Mesenchymal stem cell (in vitro differentiated cells and primary cell): ENCODE measurements at regions not wholly inside any gene's neighbourhood (a gene's known extent, or its start where the extent isn't known, plus 50 kb on each side); places are given as distances from the start of the nearest gene placed in this dataset.

Experiments
- DNase-seq: peaks from one replicate; pipeline ENCODE4 v3.0.0-alpha.2; 2013
- H2AFZ ChIP-seq: one replicate; pipeline ENCODE4 v1.6.1; 2013; ENCODE audit warnings: low read depth, mild to moderate bottlenecking, control low read depth, inconsistent platforms, low read length, moderate library complexity
- H2AK5ac ChIP-seq: 2 replicates; pipeline ENCODE4 v1.6.1; 2013; ENCODE audit warnings: low read length, moderate library complexity, mild to moderate bottlenecking, inconsistent platforms; ENCODE audit not compliant: severe bottlenecking
- H2BK120ac ChIP-seq: one replicate; pipeline ENCODE4 v1.6.1; 2013; ENCODE audit warnings: low read depth, mild to moderate bottlenecking, inconsistent platforms, low read length, moderate library complexity
- H2BK12ac ChIP-seq, 2 experiments: one replicate each; pipeline ENCODE4 v1.6.1; 2013; ENCODE audit warnings: inconsistent platforms in 2 of 2, low read length in 2 of 2, mild to moderate bottlenecking in 2 of 2, moderate library complexity in 2 of 2, control low read depth in 1 of 2
- H2BK15ac ChIP-seq: one replicate; pipeline ENCODE4 v1.6.1; 2013; ENCODE audit warnings: mild to moderate bottlenecking, low read depth, inconsistent platforms; ENCODE audit not compliant: poor library complexity, severe bottlenecking
- H2BK5ac ChIP-seq: 2 replicates; pipeline ENCODE4 v1.6.1; 2013; ENCODE audit warnings: low read depth, mild to moderate bottlenecking, low read length, control low read depth, inconsistent platforms; ENCODE audit not compliant: poor library complexity, severe bottlenecking
- H3K14ac ChIP-seq, 2 experiments: one replicate each; pipeline ENCODE4 v1.6.1; 2013; ENCODE audit warnings: inconsistent platforms in 2 of 2, low read length in 2 of 2, control low read depth in 1 of 2, mild to moderate bottlenecking in 1 of 2, moderate library complexity in 1 of 2
- H3K18ac ChIP-seq, 2 experiments: one replicate each; pipeline ENCODE4 v1.6.1; 2013; ENCODE audit warnings: inconsistent platforms in 2 of 2, low read length in 2 of 2, control low read depth in 1 of 2, low read depth in 1 of 2, mild to moderate bottlenecking in 1 of 2
- H3K23ac ChIP-seq, 2 experiments: one replicate each; pipeline ENCODE4 v1.6.1; 2013; ENCODE audit warnings: inconsistent platforms in 2 of 2, low read length in 2 of 2, mild to moderate bottlenecking in 2 of 2, moderate library complexity in 2 of 2, control low read depth in 1 of 2
- H3K27ac ChIP-seq: 2 replicates; pipeline ENCODE4 v1.5.1; 2013; ENCODE audit warnings: mild to moderate bottlenecking, moderate library complexity, low read length, control low read depth, inconsistent platforms; ENCODE audit not compliant: poor library complexity, severe bottlenecking
- H3K27me3 ChIP-seq, 2 experiments: 2 replicates each; pipeline versions ENCODE4 v1.6.1 to v1.7.0; 2013; ENCODE audit warnings: low read length in 2 of 2, mild to moderate bottlenecking in 2 of 2, moderate library complexity in 2 of 2, control low read depth in 1 of 2, inconsistent platforms in 1 of 2; ENCODE audit not compliant: control insufficient read depth in 1 of 2, insufficient read depth in 1 of 2
- H3K36me3 ChIP-seq, 2 experiments: 2 replicates each; pipeline versions ENCODE4 v1.6.1 to v1.7.0; 2013; ENCODE audit warnings: low read length in 2 of 2, control low read depth in 1 of 2, inconsistent platforms in 1 of 2, low read depth in 1 of 2, mild to moderate bottlenecking in 1 of 2; ENCODE audit not compliant: insufficient read depth in 2 of 2, control insufficient read depth in 1 of 2
- H3K4ac ChIP-seq, 2 experiments: one replicate each; pipeline ENCODE4 v1.6.1; 2013; ENCODE audit warnings: inconsistent platforms in 2 of 2, low read length in 2 of 2, mild to moderate bottlenecking in 2 of 2, moderate library complexity in 2 of 2, control low read depth in 1 of 2, low read depth in 1 of 2
- H3K4me1 ChIP-seq: 2 replicates; pipeline ENCODE4 v1.6.1; 2013; ENCODE audit warnings: low read depth, low read length, control low read depth; ENCODE audit not compliant: control insufficient read depth, insufficient read depth
- H3K4me2 ChIP-seq: 2 replicates; pipeline ENCODE4 v1.6.1; 2013; ENCODE audit warnings: low read length, mild to moderate bottlenecking, inconsistent platforms; ENCODE audit not compliant: poor library complexity, severe bottlenecking
- H3K4me3 ChIP-seq, 2 experiments: 2 replicates each; pipeline versions ENCODE4 v1.5.1 to v1.7.0; 2013; ENCODE audit warnings: low read length in 2 of 2, mild to moderate bottlenecking in 2 of 2, control low read depth in 1 of 2, low read depth in 1 of 2; ENCODE audit not compliant: insufficient read depth in 1 of 2
- H3K79me1 ChIP-seq: replicated peaks from 2 replicates; pipeline ENCODE4 v1.6.1; 2013; ENCODE audit warnings: mild to moderate bottlenecking, control low read depth, low read length, inconsistent platforms; ENCODE audit not compliant: poor library complexity, severe bottlenecking
- H3K9ac ChIP-seq: 2 replicates; pipeline ENCODE4 v1.7.0; 2013; ENCODE audit warnings: mild to moderate bottlenecking, low read length, moderate library complexity
- H3K9me3 ChIP-seq: 2 replicates; pipeline ENCODE4 v1.7.0; 2013; ENCODE audit warnings: mild to moderate bottlenecking, low read length; ENCODE audit not compliant: control insufficient read depth
- H4K8ac ChIP-seq: one replicate; pipeline ENCODE4 v1.6.1; 2013; ENCODE audit warnings: inconsistent platforms, mild to moderate bottlenecking, low read length, moderate library complexity
- H4K91ac ChIP-seq: one replicate; pipeline ENCODE4 v1.6.1; 2013; ENCODE audit warnings: mild to moderate bottlenecking, low read length, inconsistent platforms
- WGBS: methylation state at CpG from one replicate; pipeline ENCODE4 v1.1.7; 2013; ENCODE audit warnings: mixed read lengths; 5-methylcytosine and 5-hydroxymethylcytosine counted together

- Histone ChIP-seq H3K18ac (no peak overlapping the region), H4K8ac (no peak overlapping the region), H3K23ac (no peak overlapping the region), H2AK5ac (no peak overlapping the region), H2BK12ac (no peak overlapping the region), H3K4me2 (peak overlapping the region; percentile 99), H3K36me3 (no peaks in the 10 kb centered on the region), H2BK120ac (no peak overlapping the region), H3K27ac (no peak overlapping the region), H3K79me1 (no peaks in the 10 kb centered on the region), H3K9ac (peak overlapping the region; percentile 78), H3K4me1 (peaks cover 26% of the 10 kb centered on the region), H3K9me3 (no peaks in the 10 kb centered on the region), H3K27me3 (peaks cover 15 to 56% of the 10 kb centered on the region in 2 experiments), H2BK5ac (no peak overlapping the region), H2BK15ac (no peak overlapping the region), H3K4me3 (peak overlapping the region; percentile 64 to 85), H3K4ac (no peak overlapping the region), H3K14ac (no peak overlapping the region), H2AFZ (peak overlapping the region; percentile 72), H4K91ac (no peak overlapping the region)
- WGBS: 5% methylated on average over 27 of the region's 29 CpGs
- no peak for DNase-seq
Observed at GRCh38 chr18:5627776-5628511, 84.1 kb upstream of the EPB41L3 start.

GRCh38 chr18:5626130-5626880 lies 82.5 kb upstream of the EPB41L3 start:
- Histone ChIP-seq H3K27me3 (peaks cover 7 to 43% of the 10 kb centered on the region in 2 experiments), H3K23ac (no peak overlapping the region), H2BK15ac (no peak overlapping the region), H3K4me3 (no peak overlapping the region), H3K4ac (no peak overlapping the region), H3K18ac (no peak overlapping the region), H4K91ac (no peak overlapping the region), H2BK12ac (no peak overlapping the region), H3K27ac (no peak overlapping the region), H2AFZ (no peak overlapping the region), H3K9me3 (no peaks in the 10 kb centered on the region), H3K36me3 (no peaks in the 10 kb centered on the region), H2BK120ac (no peak overlapping the region), H2BK5ac (no peak overlapping the region), H3K4me1 (peaks cover 26% of the 10 kb centered on the region), H3K9ac (no peak overlapping the region), H4K8ac (no peak overlapping the region), H2AK5ac (no peak overlapping the region), H3K14ac (no peak overlapping the region), H3K79me1 (no peaks in the 10 kb centered on the region), H3K4me2 (no peak overlapping the region)
- DNase-seq: no peak
- 84% methylated on average over 2 of the region's 2 CpGs for WGBS

DNA sequence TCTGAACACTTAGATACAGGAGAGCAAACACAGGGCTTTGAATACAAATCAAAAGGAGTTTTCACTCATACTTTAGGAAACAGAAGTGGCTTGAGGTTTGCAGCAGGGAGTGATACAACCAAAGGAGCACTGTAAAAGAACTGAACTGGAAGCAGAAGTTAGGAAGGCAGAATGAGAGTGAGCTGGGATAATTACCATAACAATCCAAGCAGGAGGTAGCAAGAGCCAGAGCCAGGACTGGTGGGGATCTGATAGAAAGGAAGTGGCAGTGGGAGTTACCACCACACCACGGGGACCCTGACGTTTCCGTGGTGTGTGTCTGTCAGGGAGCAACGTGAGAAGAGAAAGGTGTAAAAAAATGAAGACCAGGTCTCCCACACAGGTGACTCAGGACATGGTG lies 81.3 kb upstream of the EPB41L3 start:
- H3K27ac ChIP-seq: no peak overlapping the region
- no peaks in the 10 kb centered on the region for H3K79me1 ChIP-seq
- H2BK12ac ChIP-seq: no peak overlapping the region
- H3K4me3 ChIP-seq: no peak overlapping the region
- H3K9ac ChIP-seq: no peak overlapping the region
- H3K23ac ChIP-seq: no peak overlapping the region
- no peak overlapping the region for H2BK15ac ChIP-seq
- H3K9me3 ChIP-seq: no peaks in the 10 kb centered on the region
- no peak overlapping the region for H2BK5ac ChIP-seq
- H3K4me2 ChIP-seq: no peak overlapping the region
- no peaks in the 10 kb centered on the region for H3K36me3 ChIP-seq
- no peak for DNase-seq
- H2BK120ac ChIP-seq: no peak overlapping the region
- H4K8ac ChIP-seq: no peak overlapping the region
- WGBS: 4% methylated on average over 4 of the region's 4 CpGs
- no peak overlapping the region for H3K14ac ChIP-seq
- no peak overlapping the region for H3K18ac ChIP-seq
- peaks cover 6 to 38% of the 10 kb centered on the region in 2 experiments for H3K27me3 ChIP-seq
- no peak overlapping the region for H4K91ac ChIP-seq
- H2AFZ ChIP-seq: no peak overlapping the region
- peaks cover 22% of the 10 kb centered on the region for H3K4me1 ChIP-seq
- H2AK5ac ChIP-seq: no peak overlapping the region
- H3K4ac ChIP-seq: no peak overlapping the region

- H3K27me3 ChIP-seq: peaks cover 6 to 35% of the 10 kb centered on the region in 2 experiments
- no peak overlapping the region for H2AFZ ChIP-seq
- H3K23ac ChIP-seq: no peak overlapping the region
- no peak overlapping the region for H4K8ac ChIP-seq
- H3K14ac ChIP-seq: no peak overlapping the region
- H2AK5ac ChIP-seq: no peak overlapping the region
- DNase-seq: no peak
- WGBS: 100% methylated on average over 2 of the region's 4 CpGs
- H4K91ac ChIP-seq: no peak overlapping the region
- no peak overlapping the region for H3K27ac ChIP-seq
- H3K36me3 ChIP-seq: no peaks in the 10 kb centered on the region
- H2BK5ac ChIP-seq: no peak overlapping the region
- H3K18ac ChIP-seq: no peak overlapping the region
- no peak overlapping the region for H3K9ac ChIP-seq
- no peak overlapping the region for H2BK120ac ChIP-seq
- no peak overlapping the region for H3K4ac ChIP-seq
- H3K9me3 ChIP-seq: no peaks in the 10 kb centered on the region
- H3K4me2 ChIP-seq: no peak overlapping the region
- no peak overlapping the region for H2BK12ac ChIP-seq
- no peak overlapping the region for H3K4me3 ChIP-seq
- H2BK15ac ChIP-seq: no peak overlapping the region
- peaks cover under 1% of the 10 kb centered on the region for H3K4me1 ChIP-seq
- H3K79me1 ChIP-seq: no peaks in the 10 kb centered on the region
Observed at GRCh38 chr18:5622905-5623304, 79.1 kb upstream of the EPB41L3 start.
